ENCODE measurements at regions not wholly inside any gene's neighbourhood (a gene's known extent, or its start where the extent isn't known, plus 50 kb on each side); places are given as distances from the start of the nearest gene placed in this dataset.
A peak's percentile ranks its signal among the peaks of the same experiment; 100 is the strongest.

DNA sequence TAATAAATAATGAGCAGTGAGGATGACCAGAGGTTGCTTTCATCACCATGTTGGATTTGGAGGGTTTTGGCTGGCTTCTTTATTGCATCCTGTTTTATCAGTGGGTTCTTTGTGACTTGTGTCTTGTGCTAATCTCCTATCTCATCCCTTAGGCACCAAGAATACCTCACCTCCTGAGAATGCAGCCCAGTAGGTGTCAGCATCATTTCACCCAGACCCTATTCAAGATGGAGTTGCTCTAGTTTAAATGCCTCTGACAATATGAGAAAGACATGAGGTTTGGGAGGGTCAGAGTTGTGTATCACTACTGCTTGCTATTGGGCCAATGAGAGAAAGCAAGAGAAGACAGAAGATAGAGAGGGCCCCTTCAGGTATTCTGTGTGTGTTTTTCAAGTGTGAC, 592.2 kb downstream of the ETNK1 start:
- Histone ChIP-seq H3K27me3 (ENCODE audit: low read depth, low read length) (no peaks in the 10 kb centered on the region), H3K9ac (ENCODE audit: low read length) (no peak overlapping the region), H3K79me2 (ENCODE audit: low read length) (no peaks in the 10 kb centered on the region), H4K20me1 (ENCODE audit: insufficient read depth, low read length) (no peaks in the 10 kb centered on the region), H3K36me3 (replicated peaks; ENCODE audit: low read depth, low read length) (no peaks in the 10 kb centered on the region), H3K27ac (ENCODE audit: low read length) (no peak overlapping the region), H3K4me1 (ENCODE audit: low read length) (no peaks in the 10 kb centered on the region), H2AFZ (ENCODE audit: low read depth, low read length) (no peak overlapping the region), H3K4me2 (ENCODE audit: low read length) (no peak overlapping the region), H3K4me3 (ENCODE audit: low read length) (no peak overlapping the region), H3K9me3 (ENCODE audit: insufficient read depth, low read length) (no peaks in the 10 kb centered on the region)
- TF ChIP-seq, protein P1, sequence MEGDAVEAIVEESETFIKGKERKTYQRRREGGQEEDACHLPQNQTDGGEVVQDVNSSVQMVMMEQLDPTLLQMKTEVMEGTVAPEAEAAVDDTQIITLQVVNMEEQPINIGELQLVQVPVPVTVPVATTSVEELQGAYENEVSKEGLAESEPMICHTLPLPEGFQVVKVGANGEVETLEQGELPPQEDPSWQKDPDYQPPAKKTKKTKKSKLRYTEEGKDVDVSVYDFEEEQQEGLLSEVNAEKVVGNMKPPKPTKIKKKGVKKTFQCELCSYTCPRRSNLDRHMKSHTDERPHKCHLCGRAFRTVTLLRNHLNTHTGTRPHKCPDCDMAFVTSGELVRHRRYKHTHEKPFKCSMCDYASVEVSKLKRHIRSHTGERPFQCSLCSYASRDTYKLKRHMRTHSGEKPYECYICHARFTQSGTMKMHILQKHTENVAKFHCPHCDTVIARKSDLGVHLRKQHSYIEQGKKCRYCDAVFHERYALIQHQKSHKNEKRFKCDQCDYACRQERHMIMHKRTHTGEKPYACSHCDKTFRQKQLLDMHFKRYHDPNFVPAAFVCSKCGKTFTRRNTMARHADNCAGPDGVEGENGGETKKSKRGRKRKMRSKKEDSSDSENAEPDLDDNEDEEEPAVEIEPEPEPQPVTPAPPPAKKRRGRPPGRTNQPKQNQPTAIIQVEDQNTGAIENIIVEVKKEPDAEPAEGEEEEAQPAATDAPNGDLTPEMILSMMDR (IDR thresholded peaks at IDR 0.05; ENCODE audit: low read depth, low read length) = peak; percentile 44
- TF ChIP-seq EZH2phosphoT487 (IDR thresholded peaks at IDR 0.05; ENCODE audit: low read depth) = no peak

DNA sequence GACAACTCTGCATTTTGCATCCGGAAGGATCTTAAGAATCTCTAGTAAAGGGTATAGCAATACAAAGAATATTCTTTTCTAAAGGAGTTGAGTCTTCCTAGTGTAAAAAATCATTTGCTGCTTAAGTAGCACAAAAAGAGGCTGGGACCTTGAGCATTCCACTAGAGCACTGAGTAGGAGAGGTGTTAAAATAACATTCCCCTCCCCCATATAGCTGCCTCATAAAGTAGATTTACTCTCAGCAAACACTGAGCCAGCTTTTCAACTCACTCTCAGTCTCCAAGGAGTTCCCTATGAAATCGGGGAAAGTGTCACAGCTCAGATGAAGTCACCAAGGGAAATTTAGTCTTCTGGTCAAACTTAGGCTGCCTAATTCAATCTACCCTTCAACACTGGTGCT, 592.7 kb downstream of the ETNK1 start:
- Histone ChIP-seq H3K27me3 (ENCODE audit: low read depth, low read length) (no peaks in the 10 kb centered on the region), H3K36me3 (replicated peaks; ENCODE audit: low read depth, low read length) (no peaks in the 10 kb centered on the region), H4K20me1 (ENCODE audit: insufficient read depth, low read length) (no peaks in the 10 kb centered on the region), H3K9ac (ENCODE audit: low read length) (no peak overlapping the region), H3K4me2 (ENCODE audit: low read length) (no peak overlapping the region), H3K4me3 (ENCODE audit: low read length) (no peak overlapping the region), H3K4me1 (ENCODE audit: low read length) (no peaks in the 10 kb centered on the region), H2AFZ (ENCODE audit: low read depth, low read length) (no peak overlapping the region), H3K27ac (ENCODE audit: low read length) (no peak overlapping the region), H3K79me2 (ENCODE audit: low read length) (no peaks in the 10 kb centered on the region), H3K9me3 (ENCODE audit: insufficient read depth, low read length) (no peaks in the 10 kb centered on the region)
- no peak for TF ChIP-seq EZH2phosphoT487 (IDR thresholded peaks at IDR 0.05; ENCODE audit: low read depth)
- TF ChIP-seq, protein P1 (IDR thresholded peaks at IDR 0.05; ENCODE audit: low read depth, low read length) = no peak

DNA sequence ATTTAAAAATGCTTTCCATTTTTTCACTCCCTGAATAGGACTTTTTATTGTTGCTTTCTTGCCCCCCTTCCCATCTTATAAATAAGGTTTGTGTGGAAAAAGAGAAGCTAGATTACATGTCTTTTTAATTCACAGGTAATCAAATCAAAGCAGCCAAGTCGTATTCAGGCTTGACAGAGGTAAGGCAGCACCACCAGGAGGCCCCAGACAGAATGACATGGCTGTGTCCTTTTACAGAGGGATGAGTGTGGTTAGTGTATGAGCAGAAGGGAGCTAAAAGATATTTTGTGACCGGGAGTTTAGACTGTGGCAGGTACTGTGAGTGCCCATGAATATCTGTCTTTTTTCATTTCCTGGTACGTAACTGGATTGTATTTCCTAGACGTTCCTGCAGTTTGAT, 596.1 kb downstream of the ETNK1 start:
- TF ChIP-seq, protein P1 (IDR thresholded peaks at IDR 0.05; ENCODE audit: low read depth, low read length) = peak; percentile 73
- no peak for TF ChIP-seq EZH2phosphoT487 (IDR thresholded peaks at IDR 0.05; ENCODE audit: low read depth)
- Histone ChIP-seq H3K9ac (ENCODE audit: low read length) (no peak overlapping the region), H3K79me2 (ENCODE audit: low read length) (no peaks in the 10 kb centered on the region), H3K9me3 (ENCODE audit: insufficient read depth, low read length) (no peaks in the 10 kb centered on the region), H3K4me3 (ENCODE audit: low read length) (no peak overlapping the region), H3K27ac (ENCODE audit: low read length) (no peak overlapping the region), H3K27me3 (ENCODE audit: low read depth, low read length) (no peaks in the 10 kb centered on the region), H4K20me1 (ENCODE audit: insufficient read depth, low read length) (no peaks in the 10 kb centered on the region), H2AFZ (ENCODE audit: low read depth, low read length) (no peak overlapping the region), H3K4me1 (ENCODE audit: low read length) (no peaks in the 10 kb centered on the region), H3K36me3 (replicated peaks; ENCODE audit: low read depth, low read length) (no peaks in the 10 kb centered on the region), H3K4me2 (ENCODE audit: low read length) (no peak overlapping the region)

DNA sequence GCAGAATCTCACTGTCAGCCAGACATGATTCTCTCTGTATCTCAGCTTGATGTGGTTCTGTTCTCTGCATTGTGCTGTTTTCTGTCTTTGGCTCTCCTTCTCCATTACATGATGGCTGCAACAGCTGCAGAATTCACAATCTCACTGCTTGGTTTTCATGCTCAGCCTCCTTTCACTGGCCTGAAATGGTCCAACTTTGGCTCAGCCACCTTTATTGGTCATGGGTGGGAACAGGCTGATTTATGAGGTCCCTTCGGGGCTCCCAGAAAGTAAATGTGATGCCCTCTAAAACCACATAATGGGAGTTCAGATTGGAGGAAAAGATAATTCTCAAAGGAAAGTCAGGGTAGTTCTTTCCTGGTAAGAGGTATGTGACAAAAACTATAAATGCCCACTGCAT, 597.0 kb downstream of the ETNK1 start:
- Histone ChIP-seq H3K9ac (ENCODE audit: low read length) (no peak overlapping the region), H3K36me3 (replicated peaks; ENCODE audit: low read depth, low read length) (no peaks in the 10 kb centered on the region), H3K27ac (ENCODE audit: low read length) (no peak overlapping the region), H2AFZ (ENCODE audit: low read depth, low read length) (no peak overlapping the region), H3K79me2 (ENCODE audit: low read length) (no peaks in the 10 kb centered on the region), H3K27me3 (ENCODE audit: low read depth, low read length) (no peaks in the 10 kb centered on the region), H4K20me1 (ENCODE audit: insufficient read depth, low read length) (no peaks in the 10 kb centered on the region), H3K4me2 (ENCODE audit: low read length) (no peak overlapping the region), H3K9me3 (ENCODE audit: insufficient read depth, low read length) (no peaks in the 10 kb centered on the region), H3K4me3 (ENCODE audit: low read length) (no peak overlapping the region), H3K4me1 (ENCODE audit: low read length) (no peaks in the 10 kb centered on the region)
- TF ChIP-seq EZH2phosphoT487 (IDR thresholded peaks at IDR 0.05; ENCODE audit: low read depth) = no peak
- TF ChIP-seq, protein P1 (IDR thresholded peaks at IDR 0.05; ENCODE audit: low read depth, low read length) = no peak
